HFF-Myc (cell line): ENCODE measurements at regions not wholly inside any gene's neighbourhood (a gene's known extent, or its start where the extent isn't known, plus 50 kb on each side); places are given as distances from the start of the nearest gene placed in this dataset.

Experiments
- DNase-seq: peaks from one replicate; pipeline ENCODE4 v3.0.0-alpha.2; 2011; ENCODE audit warnings: low read depth; ENCODE audit errors: extremely low read depth
- H3K4me3 ChIP-seq: replicated peaks from 2 replicates; pipeline ENCODE4 v1.5.1; 2011; ENCODE audit warnings: low read depth, mild to moderate bottlenecking, control low read depth, low read length
- CTCF ChIP-seq: IDR thresholded peaks from 2 replicates; pipeline ENCODE4 v1.5.1; 2012; ENCODE audit warnings: mild to moderate bottlenecking, low read depth, low read length, control low read depth; ENCODE audit errors: missing control alignments

- TF ChIP-seq CTCF = no peak
- no peak overlapping the region for H3K4me3 ChIP-seq
- DNase-seq = no peak
Measured at GRCh38 chr16:6112700-6113099, 1015.1 kb upstream of the EEF2KMT start.

- no peak overlapping the region for H3K4me3 ChIP-seq
- no peak for DNase-seq
- TF ChIP-seq CTCF = no peak
Measured at GRCh38 chr16:6111390-6111789, 1013.8 kb upstream of the EEF2KMT start.

GRCh38 chr16:6110346-6110745 is 1012.8 kb upstream of the EEF2KMT start:
- no peak for TF ChIP-seq CTCF
- no peak overlapping the region for H3K4me3 ChIP-seq
- no peak for DNase-seq

- no peak overlapping the region for H3K4me3 ChIP-seq
- TF ChIP-seq CTCF = no peak
- no peak for DNase-seq
Measured at GRCh38 chr16:6106061-6106460, 1008.5 kb upstream of the EEF2KMT start.

GRCh38 chr16:6105115-6105514 is 1007.5 kb upstream of the EEF2KMT start:
- no peak overlapping the region for H3K4me3 ChIP-seq
- no peak for DNase-seq
- no peak for TF ChIP-seq CTCF

GRCh38 chr16:6104428-6104827 is 1006.8 kb upstream of the EEF2KMT start:
- H3K4me3 ChIP-seq = no peak overlapping the region
- TF ChIP-seq CTCF = no peak
- no peak for DNase-seq

GRCh38 chr16:6103561-6103960 is 1006.0 kb upstream of the EEF2KMT start:
- no peak overlapping the region for H3K4me3 ChIP-seq
- no peak for DNase-seq
- no peak for TF ChIP-seq CTCF
